IPS-15b (cell line): ENCODE measurements at regions not wholly inside any gene's neighbourhood (a gene's known extent, or its start where the extent isn't known, plus 50 kb on each side); places are given as distances from the start of the nearest gene placed in this dataset.

Experiments used
- H3K27me3 ChIP-seq: one replicate; pipeline ENCODE4 v1.6.1; 2013; ENCODE audit warnings: low read length; ENCODE audit not compliant: control insufficient read depth, insufficient read depth
- H3K36me3 ChIP-seq: one replicate; pipeline ENCODE4 v1.6.1; 2013; ENCODE audit warnings: low read length; ENCODE audit not compliant: control insufficient read depth, insufficient read depth
- H3K4me1 ChIP-seq: one replicate; pipeline ENCODE4 v1.6.1; 2013; ENCODE audit warnings: mild to moderate bottlenecking, low read length; ENCODE audit not compliant: control insufficient read depth, insufficient read depth
- H3K4me3 ChIP-seq: one replicate; pipeline ENCODE4 v1.5.1; 2013; ENCODE audit warnings: low read depth, low read length
- H3K9ac ChIP-seq: one replicate; pipeline ENCODE4 v1.6.1; 2013; ENCODE audit warnings: low read depth, mild to moderate bottlenecking, low read length
- H3K9me3 ChIP-seq: one replicate; pipeline ENCODE4 v1.6.1; 2013; ENCODE audit warnings: mild to moderate bottlenecking, low read length; ENCODE audit not compliant: control insufficient read depth, insufficient read depth

DNA sequence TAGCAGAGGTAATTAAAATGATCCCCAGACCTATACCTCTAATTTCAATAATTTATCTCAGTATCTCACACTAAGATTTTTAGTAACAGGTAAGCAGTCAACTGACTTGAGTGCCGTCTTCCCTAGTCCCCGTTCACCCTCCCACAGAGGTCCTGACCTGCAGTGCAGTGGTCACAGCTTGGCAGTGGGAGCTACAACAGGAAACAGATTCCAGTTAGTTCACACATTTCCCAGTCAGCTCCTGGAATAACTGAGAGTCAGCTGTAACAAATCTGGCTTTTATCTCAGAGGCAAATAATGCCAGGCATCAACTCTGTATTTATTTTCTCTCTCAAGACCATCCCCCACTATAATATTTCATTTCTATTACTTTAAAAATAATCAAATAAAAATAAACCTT is 308.2 kb downstream of the ATP23 start:
- H3K9ac ChIP-seq, result no peak overlapping the region
- no peaks in the 10 kb centered on the region for H3K36me3 ChIP-seq
- no peak overlapping the region for H3K4me3 ChIP-seq
- H3K9me3 ChIP-seq, result no peaks in the 10 kb centered on the region
- no peaks in the 10 kb centered on the region for H3K4me1 ChIP-seq
- H3K27me3 ChIP-seq, result no peaks in the 10 kb centered on the region

DNA sequence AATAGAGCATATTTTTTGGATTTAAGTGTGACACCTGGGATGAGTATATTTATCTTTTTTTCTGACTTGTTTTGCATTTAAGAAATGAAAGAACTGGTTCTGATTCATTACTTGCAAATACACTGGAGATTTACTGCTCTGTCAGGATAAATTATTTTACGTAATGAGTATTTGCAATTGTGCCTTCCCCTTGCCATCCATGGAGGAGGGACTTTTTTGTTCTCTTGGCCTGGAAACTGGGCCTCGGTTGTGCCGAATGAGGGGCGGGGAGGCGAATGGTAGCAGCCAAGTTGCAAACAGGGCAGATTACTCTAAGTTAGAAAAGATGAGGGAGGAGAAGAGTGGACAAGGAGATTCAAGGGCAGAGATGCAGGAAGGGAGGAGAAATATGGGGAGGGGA is 308.7 kb downstream of the ATP23 start:
- no peak overlapping the region for H3K4me3 ChIP-seq
- no peaks in the 10 kb centered on the region for H3K9me3 ChIP-seq
- no peaks in the 10 kb centered on the region for H3K4me1 ChIP-seq
- no peaks in the 10 kb centered on the region for H3K27me3 ChIP-seq
- H3K9ac ChIP-seq, result no peak overlapping the region
- H3K36me3 ChIP-seq, result no peaks in the 10 kb centered on the region

DNA sequence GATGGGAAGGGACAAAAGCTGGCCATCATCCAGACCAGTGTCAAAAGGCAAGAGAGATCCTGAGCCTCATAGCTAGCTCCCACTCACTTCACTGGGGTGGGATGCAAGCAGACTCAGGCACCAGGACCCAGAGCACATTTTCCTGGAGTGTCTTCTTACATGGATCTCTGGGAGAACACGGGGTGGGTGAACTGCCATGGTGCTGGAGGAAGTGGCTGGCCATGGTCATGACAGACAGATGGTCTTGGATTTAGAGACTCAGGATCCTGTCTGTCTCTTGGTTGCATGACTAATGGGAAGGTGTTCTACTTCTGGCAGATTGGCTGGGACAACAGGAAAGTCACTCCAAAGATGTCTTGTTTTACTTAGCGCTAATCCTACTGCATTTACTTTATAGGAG is 311.5 kb downstream of the ATP23 start:
- Histone ChIP-seq H3K27me3 (no peaks in the 10 kb centered on the region), H3K4me3 (no peak overlapping the region), H3K9ac (no peak overlapping the region), H3K9me3 (no peaks in the 10 kb centered on the region), H3K36me3 (no peaks in the 10 kb centered on the region), H3K4me1 (no peaks in the 10 kb centered on the region)

DNA sequence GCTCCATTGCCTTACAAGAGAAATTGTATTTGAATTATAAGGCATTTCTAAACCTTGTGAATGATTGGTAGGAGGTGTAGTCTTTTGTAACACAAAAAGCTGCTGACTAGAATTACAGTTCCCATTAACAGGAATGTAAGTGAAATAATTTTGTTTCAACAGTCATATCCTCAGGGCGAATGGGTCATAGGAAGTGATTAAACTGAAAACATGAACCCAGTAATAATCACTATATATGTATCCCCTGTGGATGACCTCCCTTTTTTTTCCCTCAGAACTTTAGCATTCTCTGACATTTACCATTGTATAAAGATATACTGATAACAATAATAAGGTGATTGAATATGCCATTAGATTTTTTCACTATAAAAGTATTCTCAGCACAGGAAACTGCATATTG is 312.3 kb downstream of the ATP23 start:
- no peaks in the 10 kb centered on the region for H3K36me3 ChIP-seq
- no peak overlapping the region for H3K9ac ChIP-seq
- no peak overlapping the region for H3K4me3 ChIP-seq
- H3K4me1 ChIP-seq, result no peaks in the 10 kb centered on the region
- H3K9me3 ChIP-seq, result no peaks in the 10 kb centered on the region
- no peaks in the 10 kb centered on the region for H3K27me3 ChIP-seq

DNA sequence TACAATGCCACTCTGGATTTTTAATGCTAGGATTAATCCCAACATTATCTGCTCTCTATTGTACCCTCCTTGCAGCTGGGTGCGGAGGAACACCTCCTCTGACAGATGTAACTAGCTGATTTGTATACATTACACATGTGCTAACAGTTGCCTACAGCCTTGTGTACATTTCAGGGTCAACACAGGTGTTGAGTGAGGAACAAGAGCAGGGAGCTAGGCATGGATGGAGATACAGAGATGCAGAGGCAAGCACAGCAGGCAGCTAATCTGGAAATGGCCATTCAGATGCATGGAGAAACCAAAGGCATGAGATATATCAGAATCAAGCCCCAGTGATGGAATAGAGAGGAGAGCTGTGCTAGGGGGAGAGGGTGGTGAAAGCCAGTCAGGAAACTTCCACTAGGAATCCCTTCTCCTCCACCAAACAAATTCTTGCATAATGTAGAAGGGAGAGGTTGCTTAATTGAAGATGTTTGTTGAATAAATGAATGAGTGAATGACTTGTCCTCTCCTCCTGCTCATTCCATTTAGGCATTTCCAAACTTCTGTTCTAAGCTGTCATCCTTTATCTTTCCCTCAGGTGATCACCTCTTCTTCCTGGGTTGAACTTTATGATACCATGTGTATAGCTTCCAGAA is 313.2 kb downstream of the ATP23 start:
- H3K4me3 ChIP-seq, result no peak overlapping the region
- H3K9ac ChIP-seq, result no peak overlapping the region
- no peaks in the 10 kb centered on the region for H3K4me1 ChIP-seq
- no peaks in the 10 kb centered on the region for H3K9me3 ChIP-seq
- H3K27me3 ChIP-seq, result no peaks in the 10 kb centered on the region
- H3K36me3 ChIP-seq, result no peaks in the 10 kb centered on the region

DNA sequence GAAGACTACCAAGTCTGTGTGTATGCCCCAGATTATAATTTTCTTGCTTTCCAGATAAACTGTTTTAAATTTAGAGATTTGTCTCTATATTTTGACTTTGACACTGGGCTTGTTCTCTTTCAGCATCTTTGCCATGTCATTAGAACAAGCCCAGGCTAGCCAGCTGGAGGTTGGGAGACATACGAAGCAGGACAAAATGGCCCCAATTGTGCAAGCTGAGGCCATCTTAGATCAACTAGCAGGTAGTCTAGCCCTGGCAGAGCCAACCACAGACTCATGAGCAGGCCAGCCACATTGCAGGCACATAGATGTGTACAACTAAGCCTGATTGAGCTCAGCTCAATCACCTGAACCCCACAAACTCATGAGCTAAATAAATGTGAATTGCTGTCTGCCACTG is 321.4 kb downstream of the ATP23 start:
- H3K36me3 ChIP-seq, result no peaks in the 10 kb centered on the region
- H3K9ac ChIP-seq, result no peak overlapping the region
- no peaks in the 10 kb centered on the region for H3K27me3 ChIP-seq
- no peak overlapping the region for H3K4me3 ChIP-seq
- no peaks in the 10 kb centered on the region for H3K9me3 ChIP-seq
- H3K4me1 ChIP-seq, result no peaks in the 10 kb centered on the region

DNA sequence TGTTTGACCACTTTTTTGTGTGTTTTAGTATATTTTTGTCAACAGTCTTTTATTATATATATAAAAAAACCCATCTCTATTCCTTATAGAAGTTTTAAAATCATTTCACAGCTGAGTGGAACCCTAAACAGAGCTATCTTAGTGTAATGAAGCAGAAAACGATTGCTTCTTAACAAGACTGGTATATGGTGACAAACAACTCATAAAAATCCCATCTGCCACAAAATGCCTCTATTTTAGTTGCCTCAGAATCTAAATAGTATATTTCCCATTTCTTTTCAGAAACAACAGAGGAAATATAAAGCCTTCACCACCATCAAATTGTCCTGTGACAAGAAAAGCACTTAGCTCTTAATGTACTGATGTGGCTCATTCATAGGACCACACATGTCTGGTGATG is 322.4 kb downstream of the ATP23 start:
- no peaks in the 10 kb centered on the region for H3K36me3 ChIP-seq
- H3K9me3 ChIP-seq, result no peaks in the 10 kb centered on the region
- no peaks in the 10 kb centered on the region for H3K27me3 ChIP-seq
- no peaks in the 10 kb centered on the region for H3K4me1 ChIP-seq
- no peak overlapping the region for H3K9ac ChIP-seq
- H3K4me3 ChIP-seq, result no peak overlapping the region

DNA sequence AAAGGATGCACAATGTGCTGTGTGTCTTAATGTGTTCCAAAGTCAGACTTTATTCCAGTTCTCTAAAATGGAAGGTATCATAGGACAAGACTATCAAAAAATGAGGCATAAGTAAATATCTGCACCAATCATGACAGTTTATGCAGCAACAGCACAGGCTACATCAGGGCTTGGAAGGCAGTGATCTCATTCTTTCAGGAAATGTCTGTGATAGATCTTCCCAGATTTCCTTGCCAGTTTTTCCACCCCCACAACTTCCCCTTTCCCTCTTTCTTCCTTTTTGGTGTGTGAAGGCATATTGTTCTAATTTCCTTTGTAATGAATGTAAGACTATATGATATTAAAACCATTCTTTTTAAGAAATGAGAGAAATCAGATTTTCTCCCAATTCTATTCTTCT is 326.7 kb downstream of the ATP23 start:
- no peak overlapping the region for H3K4me3 ChIP-seq
- no peaks in the 10 kb centered on the region for H3K36me3 ChIP-seq
- H3K27me3 ChIP-seq, result no peaks in the 10 kb centered on the region
- no peaks in the 10 kb centered on the region for H3K4me1 ChIP-seq
- H3K9me3 ChIP-seq, result no peaks in the 10 kb centered on the region
- H3K9ac ChIP-seq, result no peak overlapping the region

DNA sequence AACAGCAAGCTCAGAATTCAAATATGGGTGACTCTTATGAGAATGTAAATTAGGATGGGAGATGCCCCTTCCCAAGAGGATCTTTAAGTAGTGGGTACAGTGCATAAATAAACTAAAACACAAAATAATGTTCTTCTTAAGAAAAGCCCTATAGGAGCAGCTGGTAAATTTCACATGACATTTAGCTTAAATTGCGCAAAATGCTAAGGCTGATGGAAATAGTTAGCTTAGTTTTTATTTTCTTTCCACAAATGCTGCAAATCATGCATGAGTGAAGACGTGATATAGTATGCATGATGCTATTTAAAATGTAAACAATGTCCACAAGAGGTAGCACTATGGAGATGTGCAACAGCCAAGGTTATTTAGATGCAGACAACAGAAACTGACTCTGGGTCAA is 328.1 kb downstream of the ATP23 start:
- Histone ChIP-seq H3K4me1 (no peaks in the 10 kb centered on the region), H3K4me3 (no peak overlapping the region), H3K27me3 (no peaks in the 10 kb centered on the region), H3K9ac (no peak overlapping the region), H3K9me3 (no peaks in the 10 kb centered on the region), H3K36me3 (no peaks in the 10 kb centered on the region)

DNA sequence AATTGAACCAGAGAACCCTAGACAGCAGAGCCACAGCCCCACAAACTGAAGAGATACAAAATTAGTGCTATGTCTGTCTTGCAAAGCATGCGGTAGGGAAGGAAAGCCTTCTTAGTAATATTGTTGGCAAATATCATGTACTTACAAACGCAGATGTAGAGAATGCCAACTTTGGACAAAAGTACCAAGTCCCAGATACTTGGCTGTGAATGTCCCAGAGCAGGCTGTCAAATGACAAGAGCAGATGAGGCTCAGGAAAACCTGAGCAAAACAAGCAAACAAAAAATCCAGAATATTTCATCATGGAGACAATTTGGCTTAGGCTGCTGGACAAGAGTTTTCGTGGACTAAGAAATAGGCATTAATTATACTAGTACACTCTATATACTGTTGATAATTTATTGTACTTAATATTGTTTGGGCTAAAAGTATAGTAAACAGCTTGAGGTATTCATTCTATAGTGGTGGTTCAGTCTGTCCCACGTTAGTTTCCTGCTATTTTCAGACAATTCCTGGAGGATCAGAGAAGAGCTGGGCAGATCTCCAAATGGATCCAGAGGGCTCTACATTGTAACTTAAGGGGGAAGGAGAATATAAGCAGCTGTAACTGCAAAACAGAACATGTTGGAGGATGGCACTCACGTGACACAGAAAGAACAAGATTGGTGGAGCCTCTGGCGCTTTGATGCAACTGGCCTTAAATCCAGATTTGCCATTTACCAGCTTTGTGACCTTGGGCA is 329.8 kb downstream of the ATP23 start:
- no peak overlapping the region for H3K9ac ChIP-seq
- H3K27me3 ChIP-seq, result no peaks in the 10 kb centered on the region
- H3K4me1 ChIP-seq, result no peaks in the 10 kb centered on the region

DNA sequence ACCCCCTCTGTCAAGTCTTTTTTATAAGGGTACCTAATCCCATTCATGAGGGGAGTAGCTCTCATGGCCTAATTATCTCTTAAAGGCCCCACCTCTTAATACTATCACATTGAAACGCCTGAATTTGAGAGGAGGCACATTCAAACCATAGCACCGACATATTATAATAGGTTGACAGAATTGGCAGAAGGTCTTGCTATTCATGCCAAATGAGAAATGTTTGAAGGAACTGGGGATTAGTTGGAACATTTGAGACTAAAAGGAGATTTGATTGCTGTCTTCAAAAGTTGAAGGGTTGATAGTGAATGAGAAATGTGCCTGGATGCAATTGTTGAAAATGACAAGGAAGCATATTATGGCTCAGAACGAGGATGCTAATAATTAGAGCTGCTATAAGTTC is 331.1 kb downstream of the ATP23 start:
- H3K4me1 ChIP-seq, result no peaks in the 10 kb centered on the region
- no peaks in the 10 kb centered on the region for H3K36me3 ChIP-seq
- no peak overlapping the region for H3K4me3 ChIP-seq
- peaks cover 9% of the 10 kb centered on the region for H3K9me3 ChIP-seq
- no peaks in the 10 kb centered on the region for H3K27me3 ChIP-seq
- no peak overlapping the region for H3K9ac ChIP-seq

More for the DNA sequence above, 329.8 kb downstream of the ATP23 start:
- Histone ChIP-seq H3K4me3 (no peak overlapping the region), H3K36me3 (no peaks in the 10 kb centered on the region), H3K9me3 (peaks cover 2% of the 10 kb centered on the region)

DNA sequence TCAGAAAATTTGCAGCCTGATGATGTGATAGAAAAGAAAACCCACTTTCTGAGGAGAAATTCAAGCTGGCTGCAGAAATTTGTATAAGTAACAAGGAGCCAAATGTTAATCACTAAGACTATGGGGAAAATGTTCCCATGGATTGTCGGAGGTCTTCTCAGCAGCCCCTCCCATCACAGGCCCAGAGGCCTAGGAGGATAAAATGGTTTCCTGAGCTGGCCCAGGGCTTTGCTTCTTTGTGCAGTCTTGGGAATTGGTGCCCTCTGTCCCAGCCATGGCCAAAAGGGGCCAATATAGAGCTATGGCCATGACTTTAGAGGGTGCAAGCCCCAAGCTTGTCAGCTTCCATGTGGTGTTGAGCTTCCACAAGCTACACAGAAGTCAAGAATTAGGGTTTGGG is 335.9 kb downstream of the ATP23 start:
- H3K9me3 ChIP-seq, result peaks cover 10% of the 10 kb centered on the region
- H3K4me1 ChIP-seq, result no peaks in the 10 kb centered on the region
- no peak overlapping the region for H3K9ac ChIP-seq
- H3K36me3 ChIP-seq, result no peaks in the 10 kb centered on the region
- H3K4me3 ChIP-seq, result no peak overlapping the region
- no peaks in the 10 kb centered on the region for H3K27me3 ChIP-seq
